NK-92 (cell line): ENCODE measurements at regions not wholly inside any gene's neighbourhood (a gene's known extent, or its start where the extent isn't known, plus 50 kb on each side); places are given as distances from the start of the nearest gene placed in this dataset.
"Not testable (repeated sequence)": the region's sequence is repeated elsewhere in the genome, so short reads cannot be mapped to it uniquely, and the experiment has no call there.

ENCODE experiments used
- DNase-seq: peaks from one replicate; lab custom pipeline; 2025; ENCODE audit not compliant: unreplicated experiment; lab: John Stamatoyannopoulos, UW

DNA sequence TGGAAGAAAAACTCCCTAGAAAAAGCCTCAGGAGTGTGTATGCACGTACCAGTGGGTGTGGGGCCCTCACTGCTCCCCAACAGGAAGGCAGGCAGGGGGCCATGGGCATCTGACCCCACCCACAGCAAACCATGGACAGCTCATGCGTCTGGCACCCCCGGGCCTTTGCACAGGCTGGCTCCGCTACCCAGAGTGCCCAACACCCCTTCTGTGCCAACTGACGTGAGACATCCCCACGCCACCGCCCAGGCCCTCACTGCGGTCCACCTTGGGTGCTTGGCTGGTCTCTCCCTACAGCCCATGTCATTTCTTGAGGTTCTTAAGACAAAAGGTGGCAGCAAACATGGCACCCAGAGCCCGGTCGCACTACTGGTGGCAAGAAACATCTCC is 91.4 kb downstream of the NCOR2 start:
- no peak for DNase-seq

DNA sequence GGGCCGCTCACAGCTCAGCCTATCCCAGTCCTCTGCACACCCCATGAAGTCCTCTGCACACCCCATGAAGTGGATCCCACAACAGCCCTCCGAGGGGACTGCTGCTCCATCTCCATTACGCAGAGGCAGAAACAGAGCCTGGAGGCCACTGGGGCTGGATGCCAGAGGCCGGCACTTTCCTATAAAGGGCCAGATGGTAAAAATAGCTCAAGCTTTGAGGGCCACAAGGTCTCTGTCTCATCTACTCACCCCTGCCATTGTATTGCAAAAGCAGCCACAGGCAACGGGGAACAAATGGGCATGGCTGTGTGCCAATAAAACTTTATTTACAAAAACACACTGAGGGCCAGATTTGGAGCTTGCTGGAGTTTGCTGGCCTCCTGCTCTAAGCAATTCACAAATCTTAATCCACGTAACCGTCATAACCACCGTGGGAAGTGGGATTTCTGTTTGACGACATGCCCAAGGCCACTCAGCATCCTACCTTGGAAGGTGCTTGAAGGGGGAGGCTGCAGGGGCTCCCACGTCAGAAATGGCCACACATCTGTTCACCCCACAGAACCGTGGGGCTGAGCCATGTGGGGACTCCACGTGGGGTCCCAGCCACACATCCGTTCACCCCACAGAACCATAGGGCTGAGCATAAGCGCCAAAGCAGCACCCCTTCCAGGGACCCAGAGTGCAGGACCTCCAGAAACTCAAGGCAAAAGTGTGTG is 92.0 kb downstream of the NCOR2 start:
- DNase-seq = no peak

DNA sequence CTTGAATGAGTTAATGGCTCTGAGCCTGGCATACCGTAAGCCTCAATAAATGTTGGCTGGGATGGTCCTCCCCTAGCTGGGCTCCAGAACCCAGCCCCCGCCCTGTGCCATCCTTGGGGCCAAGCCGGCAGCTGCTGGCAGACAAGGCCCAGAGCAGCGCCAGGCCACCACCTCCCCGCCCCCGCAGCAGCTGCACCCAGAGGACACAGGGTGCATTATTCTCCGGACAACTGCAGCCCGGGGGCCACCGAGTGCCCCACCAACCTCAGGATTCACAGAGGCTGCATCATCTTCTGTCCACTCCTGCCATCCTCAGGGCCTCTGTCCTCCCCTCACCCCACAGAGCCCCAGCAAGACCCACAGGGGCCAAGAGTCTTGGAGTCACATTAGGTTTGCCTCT is 92.7 kb downstream of the NCOR2 start:
- DNase-seq = no peak

DNA sequence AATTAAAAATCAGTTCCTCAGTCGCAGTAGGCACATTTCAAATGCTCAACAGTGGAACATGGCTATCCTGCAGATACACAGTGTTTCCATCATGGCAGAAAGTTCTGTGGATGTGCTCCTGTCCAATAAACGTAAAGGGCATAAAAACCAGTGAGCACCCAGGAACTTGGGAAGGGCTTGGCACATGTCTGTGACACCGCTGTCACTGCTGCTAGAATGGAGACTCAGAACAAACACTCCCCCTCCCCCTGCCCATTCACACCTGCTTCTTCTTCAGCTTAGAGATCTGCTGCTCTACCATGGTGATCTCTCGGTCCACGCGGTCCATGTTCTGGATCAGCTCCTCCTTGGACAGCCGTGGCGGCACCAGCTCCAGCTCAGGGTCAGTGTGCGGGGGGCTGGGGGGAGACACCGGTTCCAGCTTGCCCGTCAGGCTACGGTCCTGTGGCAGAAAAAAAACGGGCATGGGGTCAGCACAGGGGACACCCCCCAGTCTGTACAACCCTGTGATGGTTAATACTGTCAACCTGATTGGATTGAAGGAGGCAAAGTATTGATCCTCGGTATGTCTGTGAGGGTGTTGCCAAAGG is 94.6 kb downstream of the NCOR2 start:
- no peak for DNase-seq

DNA sequence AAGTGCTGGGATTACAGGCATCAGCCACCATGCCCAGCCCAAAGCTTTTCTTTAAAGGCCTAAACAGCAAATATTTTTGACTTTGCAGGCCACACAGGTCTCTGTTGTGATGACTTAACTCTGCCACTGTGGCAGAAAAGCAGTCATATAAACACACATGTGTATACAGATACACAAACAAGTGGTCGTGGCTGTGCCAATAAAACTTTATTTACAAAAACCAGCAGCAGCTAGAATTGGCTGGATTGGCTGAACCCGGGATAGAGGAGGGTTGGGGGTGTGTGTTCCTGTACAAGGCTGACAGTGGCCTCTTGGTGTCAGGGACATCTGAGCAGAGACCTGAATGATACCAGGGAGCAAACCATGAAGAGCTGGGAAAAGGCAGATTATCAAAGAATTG is 95.6 kb downstream of the NCOR2 start:
- no peak for DNase-seq

DNA sequence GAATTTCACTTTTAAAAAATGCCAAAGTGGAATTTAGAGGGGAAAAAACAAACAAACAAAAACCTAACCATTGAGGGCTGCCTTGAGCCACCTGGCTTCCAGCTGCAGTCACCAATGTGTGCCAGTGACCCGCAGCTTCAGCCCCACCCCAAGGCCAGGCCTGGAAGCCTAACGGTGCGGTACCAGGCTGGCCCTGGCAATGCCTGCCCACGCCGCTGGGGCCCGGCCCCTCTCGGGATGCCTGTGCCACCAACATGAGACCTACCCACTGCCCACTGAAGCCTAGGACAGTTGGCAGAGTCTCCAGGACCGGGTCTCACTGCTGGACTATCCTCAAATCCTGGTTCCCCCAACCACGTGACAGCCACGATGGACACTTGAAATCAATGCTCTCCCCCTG is 96.6 kb downstream of the NCOR2 start:
- DNase-seq = no peak

DNA sequence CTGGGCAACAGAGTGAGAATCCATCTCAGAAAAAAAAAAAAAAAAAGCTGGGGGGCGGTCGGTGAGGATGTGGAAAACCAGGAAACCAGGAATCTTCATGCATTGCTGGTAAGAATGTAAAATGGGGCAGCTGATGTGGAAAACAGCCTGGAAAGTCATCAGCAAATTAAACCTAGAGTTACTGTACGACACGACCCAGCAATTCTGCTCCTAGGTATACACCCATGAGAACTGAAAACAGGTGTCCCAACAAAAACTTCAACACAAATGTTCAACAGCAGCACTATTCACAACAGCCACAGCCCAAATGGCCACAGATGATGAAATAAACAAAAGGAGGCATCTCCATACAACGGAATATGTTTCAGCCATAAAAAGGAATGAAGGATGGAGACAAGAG is 97.3 kb downstream of the NCOR2 start:
- no peak for DNase-seq

DNA sequence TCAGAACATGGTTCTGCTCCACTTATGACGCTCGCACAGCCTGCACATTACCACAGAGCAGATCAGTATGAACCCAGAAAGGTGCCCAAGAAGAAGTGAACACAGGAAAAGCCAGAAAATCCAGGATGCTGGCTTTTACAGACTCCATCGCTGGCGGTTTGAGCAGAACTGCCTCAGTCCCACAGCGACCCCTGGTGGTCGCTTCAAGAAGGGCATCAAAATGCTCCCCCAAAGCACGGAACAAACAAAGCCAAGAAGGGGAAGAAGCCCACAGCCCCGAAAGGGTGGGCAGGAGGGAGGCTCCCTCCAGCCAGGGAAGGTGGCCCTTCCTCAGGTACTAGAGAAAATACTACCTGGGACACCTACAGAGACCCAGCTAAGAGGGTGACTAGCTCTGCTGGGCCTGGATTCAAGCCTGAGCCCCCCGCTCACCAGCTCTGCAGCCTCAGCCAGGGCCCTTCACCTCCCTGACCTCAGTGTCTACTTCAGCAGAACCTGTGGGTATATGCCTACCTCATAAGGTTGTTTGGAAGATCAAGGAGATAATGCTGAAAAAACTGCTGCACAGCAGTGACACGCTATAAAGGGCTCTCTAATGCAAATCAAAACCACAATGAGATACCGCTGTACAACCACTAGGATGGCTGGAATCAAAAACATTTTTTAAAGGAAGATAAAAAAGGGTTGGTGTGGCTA is 98.1 kb downstream of the NCOR2 start:
- DNase-seq = no peak

DNA sequence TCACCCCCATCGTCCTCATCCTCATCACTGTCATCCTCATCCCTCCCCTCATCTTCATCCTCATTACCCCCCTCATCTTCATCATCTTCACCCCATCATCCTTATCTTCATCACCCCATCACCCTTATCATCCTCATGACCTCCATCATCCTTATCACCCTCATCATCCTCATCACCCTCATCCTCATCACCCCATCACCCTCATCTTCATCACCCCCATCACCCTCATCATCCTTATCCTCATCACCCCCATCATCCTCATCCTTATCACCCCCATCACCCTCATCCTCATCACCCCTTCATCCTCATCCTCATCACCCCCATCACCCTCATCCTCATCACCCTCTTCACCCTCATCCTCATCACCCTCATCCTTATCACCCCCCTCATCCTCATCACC is 99.9 kb downstream of the NCOR2 start:
- DNase-seq = not testable (repeated sequence)

DNA sequence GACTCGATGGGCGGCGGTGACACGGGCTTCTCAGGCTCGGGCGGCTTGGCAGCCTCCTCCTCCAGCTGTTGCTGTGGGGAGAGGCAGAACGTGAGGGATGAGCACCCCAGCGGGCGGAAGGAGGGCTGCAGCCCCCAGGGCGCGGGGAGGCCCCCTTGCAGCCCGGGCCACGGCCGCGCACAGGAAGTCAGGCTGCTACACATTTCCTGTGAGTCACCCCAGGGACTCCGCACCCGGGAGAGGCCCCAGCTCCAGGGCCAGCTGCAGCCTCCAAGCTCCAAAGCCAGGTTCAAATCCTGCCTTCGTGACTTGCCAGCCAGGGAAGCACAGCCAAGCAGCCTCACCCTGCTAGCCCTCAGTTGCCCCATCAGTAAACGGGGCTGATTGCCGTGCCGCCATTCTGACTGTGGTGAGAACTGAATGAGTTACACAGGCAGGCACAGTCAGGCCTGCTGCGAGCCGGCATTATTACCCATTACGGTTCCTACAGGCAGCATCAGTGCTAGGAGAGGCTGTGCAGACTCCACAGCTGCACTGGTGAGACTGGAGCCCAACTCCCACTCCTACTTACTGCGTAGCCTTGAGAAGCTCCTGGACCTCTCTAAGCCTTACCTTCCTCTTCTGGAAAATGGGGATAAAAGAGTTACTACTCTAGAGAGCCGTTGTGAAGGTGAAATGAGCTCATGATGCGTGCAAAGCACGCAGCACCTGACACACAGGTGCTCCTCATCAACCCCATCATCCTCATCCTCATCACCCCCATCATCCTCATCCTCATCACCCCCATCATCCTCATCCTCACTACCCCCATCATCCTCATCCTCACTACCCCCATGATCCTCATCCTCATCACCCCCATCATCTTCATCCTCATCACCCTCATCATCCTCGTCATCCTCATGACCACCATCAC is 100.9 kb downstream of the NCOR2 start:
- peak; percentile 44 for DNase-seq

DNA sequence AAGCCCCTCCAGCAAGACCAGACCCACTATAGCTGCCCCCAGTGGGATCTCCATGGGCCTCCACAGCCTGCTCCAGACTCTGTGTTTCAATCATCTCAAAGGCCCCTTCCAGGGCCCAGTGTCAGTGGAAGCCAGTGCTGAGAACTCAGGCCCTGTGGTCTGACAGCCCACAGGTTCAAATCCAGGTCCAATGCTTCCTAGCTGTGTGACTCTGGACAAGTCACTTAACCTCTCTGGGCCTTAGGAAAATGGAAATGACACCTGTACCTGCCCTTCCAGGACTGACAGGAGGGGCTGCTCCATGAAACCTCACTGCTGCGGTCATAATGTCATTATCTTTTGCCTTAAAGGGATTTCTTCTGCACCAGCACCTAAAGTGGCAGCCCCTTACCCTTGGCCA is 101.9 kb downstream of the NCOR2 start:
- DNase-seq = no peak

DNA sequence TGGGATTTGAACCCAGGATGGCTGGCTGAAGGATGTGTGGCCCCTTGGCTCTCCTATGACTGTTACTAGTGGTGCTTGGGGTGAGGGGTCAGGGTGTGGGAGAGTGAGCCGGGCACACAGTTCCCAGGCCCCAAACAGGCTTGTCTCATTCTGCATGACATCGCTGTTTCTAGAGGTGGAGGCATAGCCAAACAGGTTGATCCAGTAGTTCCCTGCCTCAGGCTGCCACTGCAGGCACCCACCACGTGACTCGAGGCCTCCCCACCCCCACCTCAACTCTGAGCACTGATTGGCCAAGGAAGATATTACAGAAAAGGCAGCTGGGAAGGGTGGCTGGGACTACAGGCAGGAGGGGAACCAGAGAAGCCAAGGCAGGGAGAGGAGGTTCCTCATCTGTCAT is 102.6 kb downstream of the NCOR2 start:
- no peak for DNase-seq

DNA sequence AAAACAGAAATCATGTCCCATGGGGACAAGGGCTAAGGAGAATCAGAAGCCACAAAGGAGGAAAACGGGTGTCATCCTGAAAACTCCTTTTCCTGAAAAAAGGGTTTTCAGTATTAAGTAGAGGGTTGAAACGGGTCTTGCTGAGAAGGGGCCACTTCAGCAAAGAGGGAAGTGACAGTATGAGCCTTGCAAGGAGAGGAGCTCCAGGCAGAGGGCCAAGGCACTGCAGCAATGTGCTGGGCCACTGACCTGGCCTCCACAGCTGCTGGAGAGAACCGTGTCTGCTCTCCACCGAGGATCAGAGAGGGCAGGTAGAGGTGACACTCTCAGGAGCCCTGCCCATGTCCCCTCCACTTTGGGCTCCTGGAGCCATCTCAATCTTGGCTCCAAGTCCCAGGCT is 103.3 kb downstream of the NCOR2 start:
- DNase-seq = no peak

DNA sequence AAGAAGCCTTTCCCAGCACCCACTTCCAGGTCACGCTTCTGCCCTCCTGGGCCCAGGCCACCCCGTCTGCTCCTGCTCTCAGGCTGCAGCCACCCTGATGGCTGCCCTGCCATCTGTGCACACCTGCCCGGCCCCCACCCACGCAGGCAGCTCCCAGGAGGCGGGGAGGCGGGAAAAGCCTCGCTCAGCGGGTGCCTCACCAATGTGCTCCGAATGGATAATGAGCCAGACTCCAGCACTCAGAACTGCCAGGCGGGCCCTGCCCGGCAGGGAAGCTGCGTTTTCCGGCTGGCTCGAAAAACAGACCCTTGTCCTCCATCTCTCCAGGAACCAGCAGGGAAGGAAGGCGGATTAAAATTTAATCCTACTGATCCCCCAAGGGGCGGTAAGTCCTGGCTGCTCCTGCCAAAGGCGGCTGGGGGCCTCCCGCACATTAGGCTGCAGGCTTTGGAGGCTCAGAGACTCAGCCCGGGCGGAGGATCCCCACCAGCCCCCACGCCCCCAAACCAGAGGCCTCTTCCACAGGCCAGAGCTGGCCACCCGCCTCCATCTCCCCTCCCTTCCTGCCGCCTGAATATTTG is 104.0 kb downstream of the NCOR2 start:
- no peak for DNase-seq

DNA sequence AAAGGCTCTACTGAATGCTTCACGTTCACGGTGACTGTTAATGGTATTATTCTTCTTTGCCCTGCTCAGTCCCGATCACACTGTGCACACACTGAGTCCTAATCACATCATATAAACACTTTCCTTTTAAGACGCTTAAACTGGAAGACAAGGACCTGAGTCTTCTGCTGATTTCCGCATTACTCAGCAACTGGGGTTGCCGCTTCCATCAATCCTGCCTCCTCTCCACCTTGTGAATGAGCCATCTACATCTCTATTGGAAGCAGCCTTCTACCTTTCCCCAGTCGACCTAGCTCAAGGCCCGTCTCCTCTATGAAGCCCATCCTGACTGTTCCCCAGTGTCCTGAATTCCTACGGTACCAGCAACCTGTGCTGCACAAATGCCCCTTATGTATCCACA is 104.7 kb downstream of the NCOR2 start:
- DNase-seq = no peak

DNA sequence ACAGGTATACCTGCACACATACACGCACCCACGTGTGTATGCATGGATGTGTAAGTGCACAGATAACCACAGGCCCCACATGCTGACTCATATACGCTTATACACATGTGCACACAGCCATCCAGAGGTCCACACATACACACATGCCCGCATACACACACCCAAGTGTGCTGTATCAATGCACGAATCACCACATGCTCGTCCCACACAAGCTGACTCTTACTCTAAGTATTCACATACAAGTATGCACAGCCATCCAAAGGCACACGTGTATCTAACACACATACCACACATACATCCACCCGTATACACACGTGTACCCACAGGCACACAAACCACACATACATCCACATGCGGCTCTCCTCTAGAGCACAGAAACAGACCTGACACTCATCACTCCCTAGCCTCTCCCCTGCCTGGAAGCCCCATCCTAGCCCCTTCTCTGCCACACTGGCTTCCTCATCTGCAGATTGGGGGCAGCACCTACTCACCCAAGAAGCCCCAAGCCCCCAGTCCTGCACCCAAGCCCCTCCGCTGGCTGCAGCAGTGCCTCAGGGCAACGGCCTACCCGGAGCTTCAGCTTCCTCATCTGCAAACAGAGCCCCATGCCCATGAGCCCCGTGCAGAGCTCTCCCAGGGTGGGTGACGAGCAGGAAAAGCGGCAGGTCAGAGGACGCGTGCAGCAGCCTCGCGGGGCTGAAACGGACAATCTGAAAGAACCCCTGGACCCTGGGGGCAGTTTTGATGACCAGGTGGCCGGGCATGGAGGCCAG is 105.4 kb downstream of the NCOR2 start:
- no peak for DNase-seq

DNA sequence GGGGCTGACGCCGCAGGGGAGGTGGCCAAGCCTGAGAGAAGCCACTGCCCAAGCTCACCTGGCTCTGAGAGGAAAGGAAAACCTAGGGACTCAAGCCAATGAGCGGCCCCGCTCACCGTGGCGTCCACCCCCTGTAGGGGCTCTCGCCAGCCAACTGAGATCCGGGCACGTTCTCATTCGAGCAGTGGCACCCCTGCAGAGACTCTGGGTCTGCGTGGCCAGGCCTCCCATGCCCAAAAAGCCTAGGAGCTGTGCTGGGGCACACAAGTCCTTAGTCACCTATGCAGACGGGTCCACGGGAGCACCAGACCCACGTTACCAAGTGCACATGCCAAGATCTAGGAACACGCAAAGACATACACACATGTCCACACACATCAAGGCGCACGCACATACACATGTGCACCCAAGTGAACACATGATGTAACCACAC is 106.2 kb downstream of the NCOR2 start:
- no peak for DNase-seq

DNA sequence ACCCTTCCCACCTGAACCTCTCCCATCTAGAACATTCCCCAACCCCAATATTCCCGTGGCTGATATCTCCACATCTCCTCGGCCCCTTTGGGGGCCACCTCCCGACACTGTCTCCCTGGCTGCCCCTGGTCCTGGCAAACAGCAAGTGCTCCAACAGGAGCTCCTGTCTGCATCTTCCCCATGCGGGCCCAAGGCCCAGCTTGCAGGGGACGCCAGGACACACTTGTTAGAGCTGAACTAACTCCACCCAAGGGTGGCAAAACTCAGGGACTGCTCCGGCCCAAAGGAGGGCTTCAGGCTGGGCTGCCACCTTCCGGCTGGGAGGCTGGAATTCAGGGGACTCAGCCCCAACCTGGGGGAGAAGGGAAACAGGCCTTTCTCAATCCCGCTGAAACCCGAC is 106.6 kb downstream of the NCOR2 start:
- no peak for DNase-seq

DNA sequence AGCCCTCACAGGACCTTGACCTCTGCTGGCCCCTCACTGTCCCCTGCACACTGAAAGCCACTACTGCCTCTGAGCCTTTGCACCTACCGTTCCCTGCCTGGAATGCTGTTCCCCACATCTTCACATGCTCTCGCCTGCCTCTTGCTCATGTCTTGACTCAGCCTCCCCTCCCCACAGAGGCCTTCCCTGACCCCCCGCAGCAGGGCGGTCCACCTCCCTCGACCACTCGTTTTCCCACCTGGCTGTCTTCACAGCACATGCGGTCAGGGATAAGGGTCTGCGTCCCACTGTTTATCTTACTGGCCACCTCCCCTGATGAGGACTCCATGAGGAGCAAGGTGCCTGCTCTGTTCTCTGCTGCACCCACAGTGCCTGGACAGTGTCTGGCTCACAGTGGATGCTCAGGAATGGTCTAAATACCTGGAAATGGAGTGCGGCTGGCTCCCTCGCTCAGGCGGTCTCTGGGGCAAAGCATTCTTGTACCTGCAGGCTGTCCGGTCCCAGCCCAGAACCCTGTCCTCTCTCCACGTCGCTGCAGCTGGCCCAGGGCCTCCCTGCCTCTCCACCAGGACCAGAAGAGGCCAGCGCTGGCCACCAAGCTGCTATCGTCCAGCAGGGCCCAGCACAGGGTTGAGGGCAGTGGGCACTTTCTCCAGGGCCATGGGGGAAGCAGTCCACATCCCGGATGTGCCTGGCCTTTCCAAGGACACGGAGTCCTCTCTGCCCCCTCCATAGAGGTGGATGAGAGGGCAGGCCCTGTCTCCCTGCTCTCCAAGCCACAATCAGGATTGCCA is 107.4 kb downstream of the NCOR2 start:
- DNase-seq = no peak
